ENCODE measurements at regions not wholly inside any gene's neighbourhood (a gene's known extent, or its start where the extent isn't known, plus 50 kb on each side); places are given as distances from the start of the nearest gene placed in this dataset.

- Mint-ChIP-seq H3K4me3 (no peak overlapping the region), H3K36me3 (no peaks in the 10 kb centered on the region), H3K4me1 (no peaks in the 10 kb centered on the region), H3K9me3 (no peaks in the 10 kb centered on the region), H3K27ac (no peak overlapping the region), H3K27me3 (peaks cover 4 to 8% of the 10 kb centered on the region in 2 donors)
- ChIA-PET POLR2A (no interaction called here), CTCF (interaction anchor here in 1 of 2 donors (1.2 kb wide), 1 partner anchor 10 kb away, joined by 7 read pairs; no protein-coding TSS in a partner anchor)
- Histone ChIP-seq H3K9me3 (no peaks in the 10 kb centered on the region), H3K4me3 (ENCODE audit: control insufficient read depth in 1 of 2, extremely low read depth in 1 of 2, low read length in 1 of 2) (no peak overlapping the region), H3K4me1 (ENCODE audit: control insufficient read depth in 1 of 2, extremely low read depth in 1 of 2, insufficient read depth in 2 of 2, low read length in 2 of 2) (no peaks in the 10 kb centered on the region), H3K27ac (ENCODE audit: low read length) (no peak overlapping the region), H3K36me3 (ENCODE audit: control insufficient read depth in 2 of 2, extremely low read depth in 1 of 2, insufficient read depth in 1 of 2, low read length in 1 of 2) (no peaks in the 10 kb centered on the region), H3K27me3 (replicated peaks in 1 of 2; ENCODE audit: control insufficient read depth in 2 of 2, extremely low read depth in 1 of 2, insufficient read depth in 2 of 2, low read length in 1 of 2) (peaks cover 0 to 5% of the 10 kb centered on the region in 2 experiments)
- ATAC-seq (replicated peaks in 1 of 4), result no peak
- DNase-seq, result no peak
- WGBS (ENCODE audit: insufficient coverage), result 56% methylated on average over 3 of the region's 5 CpGs
Measured at GRCh38 chr2:133854603-133855200, 286.4 kb upstream of the NCKAP5 start.

DNA sequence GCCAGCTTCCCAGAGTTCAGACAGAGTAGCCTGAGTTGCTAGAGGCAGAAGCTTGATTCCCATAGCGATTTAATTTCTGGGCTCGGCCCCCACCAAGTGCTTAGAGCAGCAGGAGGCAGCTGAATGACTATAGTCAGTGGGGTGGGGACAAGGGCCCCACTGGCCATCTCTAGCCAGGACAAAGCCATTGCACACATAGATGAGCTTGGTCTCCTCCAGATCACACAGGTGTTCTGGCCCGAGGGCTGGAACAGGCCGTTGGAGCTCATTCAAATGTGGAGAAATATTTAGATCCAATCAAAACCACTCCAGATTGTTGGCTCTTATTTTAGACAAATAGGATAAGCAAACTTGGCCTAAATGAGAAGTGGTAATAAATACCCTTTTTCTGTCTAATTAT is 287.3 kb upstream of the NCKAP5 start:
- no peaks in the 10 kb centered on the region for H3K4me1 Mint-ChIP-seq

DNA sequence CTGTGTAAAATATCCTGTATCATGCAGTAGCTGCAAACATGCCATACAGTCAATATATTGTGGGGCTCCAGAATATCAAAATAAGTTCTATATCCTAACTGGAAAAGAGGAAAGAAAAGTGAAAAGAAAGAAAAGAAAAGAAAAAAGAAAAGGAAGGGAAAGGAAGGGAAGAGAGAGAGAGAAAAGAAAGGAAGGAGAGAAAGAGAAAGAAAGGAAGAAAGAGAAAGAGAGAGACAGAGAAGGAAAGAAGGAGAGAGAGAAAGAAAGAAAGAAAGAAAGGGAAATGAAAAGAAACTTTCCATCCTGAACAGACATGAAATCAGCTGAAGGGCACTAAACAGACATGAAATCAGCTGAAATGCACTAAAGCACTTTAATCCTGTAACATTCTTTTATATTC is 288.4 kb upstream of the NCKAP5 start:
- no peaks in the 10 kb centered on the region for H3K27me3 ChIP-seq (replicated peaks in 1 of 2; ENCODE audit: control insufficient read depth in 2 of 2, extremely low read depth in 1 of 2, insufficient read depth in 2 of 2, low read length in 1 of 2)
- Mint-ChIP-seq H3K27me3 (peaks cover 4% of the 10 kb centered on the region in 2 donors), H3K4me1 (no peaks in the 10 kb centered on the region), H3K36me3 (no peaks in the 10 kb centered on the region), H3K4me3 (no peak overlapping the region), H3K9me3 (no peaks in the 10 kb centered on the region), H3K27ac (no peak overlapping the region)
- CTCF ChIA-PET, result no interaction called here
- H3K4me1 ChIP-seq (ENCODE audit: control insufficient read depth in 1 of 2, extremely low read depth in 1 of 2, insufficient read depth in 2 of 2, low read length in 2 of 2), result no peaks in the 10 kb centered on the region
- POLR2A ChIA-PET, result no interaction called here
- H3K27ac ChIP-seq (ENCODE audit: low read length), result no peak overlapping the region
- no peaks in the 10 kb centered on the region for H3K9me3 ChIP-seq
- no peaks in the 10 kb centered on the region for H3K36me3 ChIP-seq (ENCODE audit: control insufficient read depth in 2 of 2, extremely low read depth in 1 of 2, insufficient read depth in 1 of 2, low read length in 1 of 2)
- no peak overlapping the region for H3K4me3 ChIP-seq (ENCODE audit: control insufficient read depth in 1 of 2, extremely low read depth in 1 of 2, low read length in 1 of 2)
- ATAC-seq (replicated peaks in 1 of 4) (no peak), DNase-seq (no peak)

More for the DNA sequence above, 287.3 kb upstream of the NCKAP5 start:
- no peaks in the 10 kb centered on the region for H3K4me1 ChIP-seq (ENCODE audit: control insufficient read depth in 1 of 2, extremely low read depth in 1 of 2, insufficient read depth in 2 of 2, low read length in 2 of 2)
- ATAC-seq (replicated peaks in 1 of 4), result no peak
- 80% methylated on average over 1 of the region's 4 CpGs for WGBS (ENCODE audit: insufficient coverage)
- POLR2A ChIA-PET, result no interaction called here
- CTCF ChIA-PET, result interaction anchor here in 1 of 2 donors (1.2 kb wide), 1 partner anchor 11 kb away, joined by 7 read pairs; no protein-coding TSS in a partner anchor
- Mint-ChIP-seq H3K27me3 (peaks cover 4 to 7% of the 10 kb centered on the region in 2 donors), H3K27ac (no peak overlapping the region), H3K36me3 (no peaks in the 10 kb centered on the region), H3K4me3 (no peak overlapping the region), H3K9me3 (no peaks in the 10 kb centered on the region)
- H3K27me3 ChIP-seq (replicated peaks in 1 of 2; ENCODE audit: control insufficient read depth in 2 of 2, extremely low read depth in 1 of 2, insufficient read depth in 2 of 2, low read length in 1 of 2), result peaks cover 0 to 5% of the 10 kb centered on the region in 2 experiments
- H3K9me3 ChIP-seq, result no peaks in the 10 kb centered on the region
- no peak overlapping the region for H3K27ac ChIP-seq (ENCODE audit: low read length)
- no peak overlapping the region for H3K4me3 ChIP-seq (ENCODE audit: control insufficient read depth in 1 of 2, extremely low read depth in 1 of 2, low read length in 1 of 2)
- DNase-seq, result no peak
- no peaks in the 10 kb centered on the region for H3K36me3 ChIP-seq (ENCODE audit: control insufficient read depth in 2 of 2, extremely low read depth in 1 of 2, insufficient read depth in 1 of 2, low read length in 1 of 2)

DNA sequence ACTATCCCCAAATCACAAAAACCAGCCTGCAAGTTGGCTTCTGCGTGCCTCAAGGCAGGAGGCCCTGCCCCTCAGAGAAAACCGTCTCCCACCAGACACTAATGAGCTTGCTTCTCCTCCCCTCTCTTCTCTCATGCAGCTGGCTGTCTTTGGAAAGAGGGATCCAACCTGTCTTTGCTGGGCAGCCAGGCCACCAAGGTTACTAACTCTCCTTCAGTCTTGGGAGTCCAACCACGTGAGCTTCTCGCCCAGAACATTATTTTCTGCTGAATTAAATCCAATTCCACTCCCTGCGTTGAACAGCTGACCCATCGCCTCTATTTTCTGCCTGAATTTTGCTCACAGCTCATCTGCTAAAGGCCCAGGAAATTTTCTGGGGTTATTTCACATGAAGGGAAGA is 291.3 kb upstream of the NCKAP5 start:
- H3K4me1 ChIP-seq (ENCODE audit: control insufficient read depth in 1 of 2, extremely low read depth in 1 of 2, insufficient read depth in 2 of 2, low read length in 2 of 2), result no peaks in the 10 kb centered on the region
- H3K4me3 ChIP-seq (ENCODE audit: control insufficient read depth in 1 of 2, extremely low read depth in 1 of 2, low read length in 1 of 2), result no peak overlapping the region
- ATAC-seq (replicated peaks in 1 of 4) (no peak), DNase-seq (no peak)
- H3K27me3 ChIP-seq (replicated peaks in 1 of 2; ENCODE audit: control insufficient read depth in 2 of 2, extremely low read depth in 1 of 2, insufficient read depth in 2 of 2, low read length in 1 of 2), result peaks cover 1 to 6% of the 10 kb centered on the region in 2 experiments
- peaks cover 10 to 14% of the 10 kb centered on the region in 2 donors for H3K27me3 Mint-ChIP-seq
- H3K27ac Mint-ChIP-seq, result no peak overlapping the region
- no peak overlapping the region for H3K4me3 Mint-ChIP-seq
- H3K36me3 ChIP-seq (ENCODE audit: control insufficient read depth in 2 of 2, extremely low read depth in 1 of 2, insufficient read depth in 1 of 2, low read length in 1 of 2), result no peaks in the 10 kb centered on the region
- WGBS (ENCODE audit: insufficient coverage), result 70% methylated on average over 4 of the region's 6 CpGs
- ChIA-PET CTCF (interaction anchor here in 1 of 2 donors (1.0 kb wide), 1 partner anchor 16 kb away, joined by 3 read pairs; no protein-coding TSS in a partner anchor), POLR2A (no interaction called here)
- H3K4me1 Mint-ChIP-seq, result no peaks in the 10 kb centered on the region
- H3K27ac ChIP-seq (ENCODE audit: low read length), result no peak overlapping the region
- no peaks in the 10 kb centered on the region for H3K36me3 Mint-ChIP-seq
- H3K9me3 ChIP-seq, result no peaks in the 10 kb centered on the region
- H3K9me3 Mint-ChIP-seq, result no peaks in the 10 kb centered on the region

- H3K27ac Mint-ChIP-seq, result no peak overlapping the region
Measured at GRCh38 chr2:133862400-133862977, 294.2 kb upstream of the NCKAP5 start.

GRCh38 chr2:133863106-133863800 is 295.0 kb upstream of the NCKAP5 start:
- H3K4me1 Mint-ChIP-seq, result no peaks in the 10 kb centered on the region
- DNase-seq (no peak), ATAC-seq (replicated peaks in 1 of 4) (no peak)
- 66% methylated on average over 3 of the region's 8 CpGs for WGBS (ENCODE audit: insufficient coverage)
- ChIA-PET CTCF (no interaction called here), POLR2A (no interaction called here)
- H3K27ac Mint-ChIP-seq, result no peak overlapping the region
- no peaks in the 10 kb centered on the region for H3K36me3 Mint-ChIP-seq
- Histone ChIP-seq H3K4me3 (ENCODE audit: control insufficient read depth in 1 of 2, extremely low read depth in 1 of 2, low read length in 1 of 2) (no peak overlapping the region), H3K9me3 (no peaks in the 10 kb centered on the region), H3K27me3 (replicated peaks in 1 of 2; ENCODE audit: control insufficient read depth in 2 of 2, extremely low read depth in 1 of 2, insufficient read depth in 2 of 2, low read length in 1 of 2) (peaks cover 2 to 8% of the 10 kb centered on the region in 2 experiments), H3K4me1 (ENCODE audit: control insufficient read depth in 1 of 2, extremely low read depth in 1 of 2, insufficient read depth in 2 of 2, low read length in 2 of 2) (no peaks in the 10 kb centered on the region), H3K27ac (ENCODE audit: low read length) (no peak overlapping the region), H3K36me3 (ENCODE audit: control insufficient read depth in 2 of 2, extremely low read depth in 1 of 2, insufficient read depth in 1 of 2, low read length in 1 of 2) (no peaks in the 10 kb centered on the region)
- H3K9me3 Mint-ChIP-seq, result no peaks in the 10 kb centered on the region
- no peak overlapping the region for H3K4me3 Mint-ChIP-seq
- H3K27me3 Mint-ChIP-seq, result peaks cover 26 to 28% of the 10 kb centered on the region in 2 donors

More at GRCh38 chr2:133862400-133862977, 294.2 kb upstream of the NCKAP5 start:
- Histone ChIP-seq H3K9me3 (no peaks in the 10 kb centered on the region), H3K27ac (ENCODE audit: low read length) (no peak overlapping the region), H3K27me3 (replicated peaks in 1 of 2; ENCODE audit: control insufficient read depth in 2 of 2, extremely low read depth in 1 of 2, insufficient read depth in 2 of 2, low read length in 1 of 2) (peaks cover 2 to 8% of the 10 kb centered on the region in 2 experiments), H3K4me1 (ENCODE audit: control insufficient read depth in 1 of 2, extremely low read depth in 1 of 2, insufficient read depth in 2 of 2, low read length in 2 of 2) (no peaks in the 10 kb centered on the region), H3K4me3 (ENCODE audit: control insufficient read depth in 1 of 2, extremely low read depth in 1 of 2, low read length in 1 of 2) (no peak overlapping the region), H3K36me3 (ENCODE audit: control insufficient read depth in 2 of 2, extremely low read depth in 1 of 2, insufficient read depth in 1 of 2, low read length in 1 of 2) (no peaks in the 10 kb centered on the region)
- ChIA-PET CTCF (interaction anchor here in 1 of 2 donors (0.9 kb wide), 1 partner anchor 343 kb away, joined by 3 read pairs; no protein-coding TSS in a partner anchor), POLR2A (no interaction called here)
- DNase-seq (no peak), ATAC-seq (replicated peaks in 1 of 4) (no peak)
- H3K4me1 Mint-ChIP-seq, result no peaks in the 10 kb centered on the region
- peaks cover 21 to 22% of the 10 kb centered on the region in 2 donors for H3K27me3 Mint-ChIP-seq
- no CpG with 5 or more reads among the region's 4 CpGs for whole genome bisulfite sequencing (ENCODE audit: insufficient coverage)
- no peaks in the 10 kb centered on the region for H3K36me3 Mint-ChIP-seq
- H3K4me3 Mint-ChIP-seq, result no peak overlapping the region
- no peaks in the 10 kb centered on the region for H3K9me3 Mint-ChIP-seq

Data from T-cell (primary cell).